CD14-positive monocyte (primary cell): ENCODE measurements at regions not wholly inside any gene's neighbourhood (a gene's known extent, or its start where the extent isn't known, plus 50 kb on each side); places are given as distances from the start of the nearest gene placed in this dataset.

Experiments
- DNase-seq, 3 donors: peaks; one replicate each; pipeline ENCODE4 v3.0.0-alpha.2; 2011 to 2022
- H2AFZ ChIP-seq: 2 replicates; pipeline ENCODE4 v1.6.0; 2012; ENCODE audit warnings: mild to moderate bottlenecking, low read depth, low read length, inconsistent platforms; ENCODE audit not compliant: insufficient read depth, poor library complexity, severe bottlenecking
- H3K27ac ChIP-seq, 2 donors: 1 replicate in 1 of 2; 2 replicates in 1 of 2; pipeline ENCODE4 v1.5.1; 2012 to 2013; ENCODE audit warnings: low read length in 2 of 2, control low read depth in 1 of 2, inconsistent platforms in 1 of 2, low read depth in 1 of 2, mild to moderate bottlenecking in 1 of 2
- H3K27me3 ChIP-seq, 2 donors: one replicate each; pipeline versions ENCODE4 v1.6.0 to v1.6.1; 2011 to 2013; ENCODE audit warnings: low read length in 2 of 2; ENCODE audit not compliant: control insufficient read depth in 2 of 2, insufficient read depth in 2 of 2
- H3K36me3 ChIP-seq, 2 donors: replicated peaks in 1 of 2; 1 replicate in 1 of 2; 2 replicates in 1 of 2; pipeline versions ENCODE4 v1.5.1 to v1.6.1; 2012 to 2013; ENCODE audit warnings: low read length in 2 of 2, control low read depth in 1 of 2, inconsistent platforms in 1 of 2, mild to moderate bottlenecking in 1 of 2; ENCODE audit not compliant: insufficient read depth in 2 of 2, control insufficient read depth in 1 of 2
- H3K4me1 ChIP-seq, 2 donors: 1 replicate in 1 of 2; 2 replicates in 1 of 2; pipeline versions ENCODE4 v1.5.1 to v1.6.1; 2012 to 2013; ENCODE audit warnings: low read length in 2 of 2, control low read depth in 1 of 2, inconsistent platforms in 1 of 2, mild to moderate bottlenecking in 1 of 2, moderate library complexity in 1 of 2; ENCODE audit not compliant: insufficient read depth in 2 of 2, control insufficient read depth in 1 of 2
- H3K4me2 ChIP-seq: replicated peaks from 2 replicates; pipeline ENCODE3; 2012; ENCODE audit warnings: low read length, moderate library complexity, mild to moderate bottlenecking; ENCODE audit not compliant: poor library complexity, severe bottlenecking; ENCODE audit errors: extremely low read depth
- H3K4me3 ChIP-seq, 3 experiments: fragments of 200-600 bp in 1 of 3; sonication (generic) in 1 of 3; replicated peaks in 1 of 3; 1 replicate in 2 of 3; 2 replicates in 1 of 3; pipeline ENCODE4 v1.5.1; 2011 to 2013; ENCODE audit warnings: low read length in 3 of 3, mild to moderate bottlenecking in 3 of 3, control low read depth in 2 of 3, low read depth in 2 of 3, inconsistent platforms in 1 of 3, moderate library complexity in 1 of 3
- H3K79me2 ChIP-seq: 2 replicates; pipeline ENCODE4 v1.6.0; 2012; ENCODE audit warnings: mild to moderate bottlenecking, control low read depth, inconsistent platforms, low read length, moderate library complexity; ENCODE audit not compliant: insufficient read depth
- H3K9ac ChIP-seq: 2 replicates; pipeline ENCODE4 v1.6.0; 2017; ENCODE audit warnings: low read length, mild to moderate bottlenecking; ENCODE audit not compliant: insufficient read depth, poor library complexity, severe bottlenecking
- H3K9me3 ChIP-seq, 2 donors: replicated peaks in 1 of 2; 1 replicate in 1 of 2; 2 replicates in 1 of 2; pipeline versions ENCODE4 v1.5.1 to v1.6.1; 2012 to 2013; ENCODE audit warnings: low read length in 2 of 2, control low read depth in 1 of 2; ENCODE audit not compliant: control insufficient read depth in 1 of 2, insufficient read depth in 1 of 2
- H4K20me1 ChIP-seq: 2 replicates; pipeline ENCODE4 v1.6.0; 2012; ENCODE audit warnings: mild to moderate bottlenecking, low read length, control low read depth, moderate library complexity; ENCODE audit not compliant: insufficient read depth
- H3K27ac Mint-ChIP-seq, 7 donors: one replicate each; pipeline ENCODE4 v1.8.0; 2020; ENCODE audit warnings: mild to moderate bottlenecking in 7 of 7, mixed read lengths in 7 of 7, moderate library complexity in 6 of 7, inconsistent platforms in 2 of 7
- H3K27me3 Mint-ChIP-seq, 3 donors: one replicate each; pipeline ENCODE4 v1.8.0; 2021 to 2022; ENCODE audit warnings: low read depth in 3 of 3, mild to moderate bottlenecking in 3 of 3, mixed read lengths in 3 of 3, moderate library complexity in 3 of 3, inconsistent platforms in 1 of 3
- H3K36me3 Mint-ChIP-seq, 2 donors: one replicate each; pipeline ENCODE4 v1.8.0; 2020; ENCODE audit warnings: mixed read lengths in 2 of 2, inconsistent platforms in 1 of 2, mild to moderate bottlenecking in 1 of 2
- H3K4me1 Mint-ChIP-seq: one replicate; pipeline ENCODE4 v1.8.0; 2020; ENCODE audit warnings: mild to moderate bottlenecking, mixed read lengths
- H3K4me3 Mint-ChIP-seq, 2 donors: one replicate each; pipeline ENCODE4 v1.8.0; 2020; ENCODE audit warnings: mild to moderate bottlenecking in 2 of 2, mixed read lengths in 2 of 2, moderate library complexity in 1 of 2
- H3K9me3 Mint-ChIP-seq, 7 donors: one replicate each; pipeline ENCODE4 v1.8.0; 2020 to 2022; ENCODE audit warnings: mixed read lengths in 7 of 7, mild to moderate bottlenecking in 6 of 7, moderate library complexity in 6 of 7, inconsistent platforms in 2 of 7
- WGBS: methylation state at CpG from one replicate; pipeline ENCODE4 v1.1.5; 2013; ENCODE audit warnings: missing lambda C conversion rate; ENCODE audit not compliant: insufficient coverage; 5-methylcytosine and 5-hydroxymethylcytosine counted together
- intact Hi-C, 2 donors: fragments of 100-400 bp; cut with micrococcal nuclease; formaldehyde crosslinking; loops; one replicate each; pipeline versions ENCODE4 v1.15.0 to v1.15.1; 2023
- TF ChIP-seq, protein P1 (sequence below): fragments of 200-600 bp; IDR thresholded peaks from one replicate; pipeline ENCODE4 v1.8.0; 2022; ENCODE audit warnings: antibody characterized with exemption, mild to moderate bottlenecking

DNA sequence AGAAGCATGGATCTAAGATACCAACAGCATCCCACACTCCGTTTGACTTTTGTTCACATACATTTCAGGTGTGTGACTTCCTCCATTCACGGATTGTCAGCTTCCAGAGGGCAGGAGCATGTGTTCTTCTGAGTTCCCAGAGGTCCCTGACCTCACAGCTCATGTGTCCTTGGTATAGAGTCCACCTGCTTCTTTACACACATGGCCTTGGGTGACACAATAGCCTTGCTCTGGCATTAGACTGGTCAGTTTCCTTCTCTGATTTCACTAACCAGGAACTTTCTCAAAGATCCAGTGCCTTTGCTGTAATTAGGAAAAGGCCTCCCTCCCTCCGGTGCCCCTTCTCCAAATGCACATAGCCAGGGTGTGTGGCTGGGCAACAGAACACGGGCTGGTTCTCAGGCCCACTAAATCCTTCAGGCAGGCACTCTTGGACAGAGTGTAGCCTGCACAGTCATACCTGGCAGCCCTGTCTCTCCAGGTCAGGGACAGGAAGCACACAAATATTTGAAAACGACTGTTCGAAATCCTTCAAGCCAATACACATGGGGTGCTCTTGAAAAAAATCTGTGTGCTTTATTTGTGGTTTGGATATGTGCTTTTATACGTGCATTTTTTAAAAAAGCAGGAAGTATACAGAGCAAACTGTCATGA is 81.1 kb downstream of the TRIM42 start:
- no peak for DNase-seq
- Histone ChIP-seq H2AFZ (no peak overlapping the region), H3K27ac (no peak overlapping the region), H3K4me1 (no peaks in the 10 kb centered on the region), H3K4me3 (no peak overlapping the region), H3K79me2 (no peaks in the 10 kb centered on the region), H4K20me1 (no peaks in the 10 kb centered on the region), H3K4me2 (no peak overlapping the region), H3K9me3 (no peaks in the 10 kb centered on the region), H3K27me3 (no peaks in the 10 kb centered on the region), H3K9ac (no peak overlapping the region), H3K36me3 (no peaks in the 10 kb centered on the region)
- 67% methylated on average over 4 of the region's 7 CpGs for WGBS
- no peak overlapping the region for H3K27ac Mint-ChIP-seq
- H3K36me3 Mint-ChIP-seq: no peaks in the 10 kb centered on the region
- H3K4me1 Mint-ChIP-seq: peaks cover 14% of the 10 kb centered on the region
- intact Hi-C loops: no loop called here
- H3K4me3 Mint-ChIP-seq: no peak overlapping the region
- TF ChIP-seq, protein P1, sequence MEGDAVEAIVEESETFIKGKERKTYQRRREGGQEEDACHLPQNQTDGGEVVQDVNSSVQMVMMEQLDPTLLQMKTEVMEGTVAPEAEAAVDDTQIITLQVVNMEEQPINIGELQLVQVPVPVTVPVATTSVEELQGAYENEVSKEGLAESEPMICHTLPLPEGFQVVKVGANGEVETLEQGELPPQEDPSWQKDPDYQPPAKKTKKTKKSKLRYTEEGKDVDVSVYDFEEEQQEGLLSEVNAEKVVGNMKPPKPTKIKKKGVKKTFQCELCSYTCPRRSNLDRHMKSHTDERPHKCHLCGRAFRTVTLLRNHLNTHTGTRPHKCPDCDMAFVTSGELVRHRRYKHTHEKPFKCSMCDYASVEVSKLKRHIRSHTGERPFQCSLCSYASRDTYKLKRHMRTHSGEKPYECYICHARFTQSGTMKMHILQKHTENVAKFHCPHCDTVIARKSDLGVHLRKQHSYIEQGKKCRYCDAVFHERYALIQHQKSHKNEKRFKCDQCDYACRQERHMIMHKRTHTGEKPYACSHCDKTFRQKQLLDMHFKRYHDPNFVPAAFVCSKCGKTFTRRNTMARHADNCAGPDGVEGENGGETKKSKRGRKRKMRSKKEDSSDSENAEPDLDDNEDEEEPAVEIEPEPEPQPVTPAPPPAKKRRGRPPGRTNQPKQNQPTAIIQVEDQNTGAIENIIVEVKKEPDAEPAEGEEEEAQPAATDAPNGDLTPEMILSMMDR: no peak
- H3K27me3 Mint-ChIP-seq: peaks cover 0 to 3% (median 2%) of the 10 kb centered on the region in 3 donors
- peaks cover 0 to 2% (median 0%) of the 10 kb centered on the region in 7 donors for H3K9me3 Mint-ChIP-seq

DNA sequence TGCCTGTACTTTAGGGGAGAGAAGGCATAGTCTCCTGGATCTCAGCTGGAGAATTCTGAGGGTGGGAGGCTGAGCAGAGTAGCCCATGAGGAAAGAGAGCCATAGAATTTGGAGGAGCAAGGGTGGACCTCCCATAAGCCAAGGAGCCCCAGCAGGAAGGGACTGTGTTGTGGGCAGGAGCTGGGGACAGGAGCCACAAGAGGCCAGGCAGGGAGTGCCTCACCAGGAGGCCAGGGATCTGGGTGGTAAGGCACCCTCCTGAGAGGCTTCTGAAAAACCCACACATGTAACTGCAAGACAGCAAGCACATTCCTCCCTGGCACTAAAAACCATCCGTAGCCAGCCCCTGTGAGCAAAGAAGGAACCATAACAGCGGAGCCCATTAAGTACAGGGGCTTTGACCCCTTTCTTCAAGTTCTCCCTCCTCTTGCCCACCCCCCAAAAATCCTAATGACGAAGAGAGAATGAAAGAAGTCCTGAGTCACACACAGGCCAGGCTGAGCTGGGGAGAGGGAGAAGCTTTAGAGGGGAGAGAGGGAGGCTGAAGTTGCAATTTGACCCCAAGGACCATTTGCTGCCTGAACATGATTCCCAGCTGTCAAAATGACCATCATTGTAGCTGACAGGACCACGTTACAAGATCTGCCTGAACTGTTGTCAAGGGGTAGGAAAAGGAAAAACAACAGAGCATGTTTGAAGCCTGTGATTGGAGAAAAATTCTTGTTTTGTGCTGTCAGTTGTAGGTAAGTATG is 82.6 kb downstream of the TRIM42 start:
- Histone ChIP-seq H3K4me1 (no peaks in the 10 kb centered on the region), H3K79me2 (no peaks in the 10 kb centered on the region), H3K4me2 (no peak overlapping the region), H3K36me3 (no peaks in the 10 kb centered on the region), H3K9ac (no peak overlapping the region), H3K27ac (no peak overlapping the region), H3K9me3 (no peaks in the 10 kb centered on the region), H4K20me1 (no peaks in the 10 kb centered on the region), H3K4me3 (no peak overlapping the region), H2AFZ (no peak overlapping the region), H3K27me3 (no peaks in the 10 kb centered on the region)
- H3K9me3 Mint-ChIP-seq: peaks cover 0 to 3% (median 0%) of the 10 kb centered on the region in 7 donors
- H3K4me1 Mint-ChIP-seq: peaks cover 14% of the 10 kb centered on the region
- intact Hi-C loops: no loop called here
- WGBS: 100% methylated on average over 1 of the region's 4 CpGs
- no peak for DNase-seq
- H3K27me3 Mint-ChIP-seq: peaks cover 0 to 5% (median 2%) of the 10 kb centered on the region in 3 donors
- no peak overlapping the region for H3K27ac Mint-ChIP-seq
- H3K36me3 Mint-ChIP-seq: no peaks in the 10 kb centered on the region
- no peak overlapping the region for H3K4me3 Mint-ChIP-seq
- TF ChIP-seq, protein P1: no peak
